ENCODE measurements at regions not wholly inside any gene's neighbourhood (a gene's known extent, or its start where the extent isn't known, plus 50 kb on each side); places are given as distances from the start of the nearest gene placed in this dataset.
A peak's percentile ranks its signal among the peaks of the same experiment; 100 is the strongest.
"Not testable (repeated sequence)": the region's sequence is repeated elsewhere in the genome, so short reads cannot be mapped to it uniquely, and the experiment has no call there.

GRCh38 chr5:85428426-85428934 lies 1043.8 kb upstream of the EDIL3 start:
- DNase-seq, result no peak

DNA sequence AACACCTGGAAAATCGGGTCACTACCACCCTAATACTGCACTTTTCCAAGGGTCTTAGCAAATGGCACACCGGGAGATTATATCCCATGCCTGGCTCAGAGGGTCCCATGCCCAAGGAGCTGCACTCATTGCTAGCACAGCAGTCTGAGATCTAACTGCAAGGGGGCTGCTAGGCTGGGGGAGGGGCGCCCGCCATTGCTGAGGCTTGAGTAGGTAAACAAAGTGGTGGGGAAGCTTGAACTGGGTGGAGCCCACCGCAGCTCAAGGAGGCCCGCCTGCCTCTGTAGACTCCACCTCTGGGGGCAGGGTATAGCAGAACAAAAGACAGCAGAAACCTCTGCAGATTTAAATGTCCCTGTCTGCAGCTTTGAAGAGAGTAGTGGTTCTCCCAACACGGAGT lies 1047.0 kb upstream of the EDIL3 start:
- DNase-seq, result not testable (repeated sequence)

GRCh38 chr5:85441156-85441555 lies 1056.5 kb upstream of the EDIL3 start:
- DNase-seq, result no peak

DNA sequence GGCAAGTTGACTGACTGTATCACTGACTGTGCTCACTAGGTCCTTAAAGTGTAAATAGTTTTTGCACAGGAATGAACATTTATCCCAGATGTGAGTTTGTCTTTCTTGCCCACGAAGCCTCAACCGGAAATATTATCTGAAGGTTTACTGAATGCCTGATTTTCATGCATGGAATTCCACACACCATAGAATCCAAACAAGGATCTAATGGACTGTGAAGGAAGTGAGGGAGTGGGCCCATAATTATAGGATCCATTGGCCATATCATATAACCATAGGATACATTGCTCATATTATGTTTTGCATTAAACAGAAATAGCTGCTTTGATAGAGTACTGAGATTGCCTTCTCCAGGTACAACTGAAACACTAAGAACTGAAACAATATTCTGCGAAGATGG lies 1057.2 kb upstream of the EDIL3 start:
- DNase-seq, result no peak

DNA sequence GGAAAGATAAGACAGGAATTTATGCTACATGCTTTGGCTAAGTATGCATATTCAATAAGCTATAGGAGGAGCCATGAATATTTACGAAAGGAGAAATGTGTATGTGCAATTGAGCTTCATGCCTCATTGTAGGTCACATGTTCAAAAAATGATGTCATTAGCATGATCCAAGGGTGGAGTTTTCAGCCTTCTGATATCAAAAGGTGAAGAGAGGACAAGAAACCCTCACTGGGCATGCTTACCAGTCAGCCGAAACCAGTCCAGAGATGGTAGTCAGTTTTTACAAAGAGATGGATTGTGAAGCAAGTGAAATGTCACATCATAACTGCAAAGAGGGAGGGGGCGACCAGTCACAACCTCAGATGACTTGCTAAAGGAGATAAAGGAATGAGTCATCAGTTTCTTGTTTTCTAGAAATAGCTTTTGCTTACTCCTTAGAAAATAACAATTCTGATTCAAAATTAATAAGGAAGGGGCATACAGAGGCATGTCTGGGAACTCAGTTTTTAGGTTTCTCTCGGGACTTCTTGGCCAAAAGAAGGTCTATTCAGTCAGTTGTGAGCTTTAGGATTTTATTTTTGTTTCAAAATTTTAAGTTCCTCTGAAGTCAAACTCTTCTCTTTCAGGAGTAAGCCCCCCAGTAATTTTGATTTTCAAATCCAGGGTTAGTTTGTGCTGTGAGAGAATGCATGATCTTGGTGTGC lies 1067.8 kb upstream of the EDIL3 start:
- no peak for DNase-seq

- no peak for DNase-seq
Observed at GRCh38 chr5:85453026-85453349, 1068.3 kb upstream of the EDIL3 start.

GRCh38 chr5:85458319-85458718 lies 1073.6 kb upstream of the EDIL3 start:
- no peak for DNase-seq

DNA sequence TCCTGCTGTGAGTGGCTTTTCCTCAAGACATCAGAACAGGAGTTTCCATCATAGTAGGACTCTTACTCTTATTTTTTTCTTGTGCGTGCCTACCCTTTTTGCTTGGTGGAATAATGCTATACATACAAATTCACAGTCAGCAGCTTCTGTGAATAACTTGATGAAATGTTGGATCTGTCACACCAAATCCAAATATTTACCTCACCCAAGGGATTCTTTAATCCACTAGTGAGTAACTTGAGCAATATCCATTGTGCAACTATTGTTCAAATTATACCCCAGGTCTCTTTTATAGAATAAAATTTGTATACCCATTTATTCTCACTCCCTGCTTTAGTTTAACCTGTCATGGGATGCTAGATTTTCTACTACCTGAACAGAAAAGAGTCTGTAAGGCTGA lies 1078.3 kb upstream of the EDIL3 start:
- DNase-seq, result no peak

DNA sequence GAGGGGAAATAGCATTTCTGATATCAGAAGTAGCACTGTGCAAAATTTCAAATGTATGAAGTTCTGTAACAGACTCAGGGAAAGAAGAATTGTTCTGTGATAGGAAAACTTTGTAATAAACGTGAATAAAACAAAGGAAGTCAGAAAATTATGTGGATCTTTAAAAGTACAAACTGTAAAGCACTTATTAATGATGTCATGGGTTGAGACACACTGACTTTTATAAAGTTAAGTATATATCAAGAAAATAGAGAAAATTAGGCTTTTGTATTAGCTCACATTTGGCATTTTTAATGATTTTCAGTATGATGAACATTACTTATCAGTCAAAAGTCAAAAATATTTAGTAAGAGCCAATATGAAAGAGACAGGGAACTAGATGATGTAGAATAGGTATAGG lies 1081.7 kb upstream of the EDIL3 start:
- no peak for DNase-seq

DNA sequence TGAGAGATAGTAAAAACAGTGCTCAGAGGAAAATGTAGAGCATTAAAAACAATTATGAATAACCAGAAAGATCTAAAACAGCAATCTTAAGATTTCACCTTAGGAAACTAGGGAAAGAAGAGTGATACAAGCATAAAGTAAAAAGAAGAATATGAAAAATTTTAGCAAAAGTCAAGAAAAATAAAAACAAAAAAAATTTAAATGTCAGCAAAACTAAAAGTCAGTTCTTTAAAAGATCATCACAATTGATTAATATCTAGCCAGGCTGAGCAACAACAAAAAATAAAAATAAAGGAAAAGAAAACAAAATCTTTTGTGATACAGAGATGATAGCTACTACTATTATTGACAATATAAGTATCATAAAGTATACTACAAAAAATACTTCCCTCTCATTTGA lies 1088.1 kb upstream of the EDIL3 start:
- no peak for DNase-seq

DNA sequence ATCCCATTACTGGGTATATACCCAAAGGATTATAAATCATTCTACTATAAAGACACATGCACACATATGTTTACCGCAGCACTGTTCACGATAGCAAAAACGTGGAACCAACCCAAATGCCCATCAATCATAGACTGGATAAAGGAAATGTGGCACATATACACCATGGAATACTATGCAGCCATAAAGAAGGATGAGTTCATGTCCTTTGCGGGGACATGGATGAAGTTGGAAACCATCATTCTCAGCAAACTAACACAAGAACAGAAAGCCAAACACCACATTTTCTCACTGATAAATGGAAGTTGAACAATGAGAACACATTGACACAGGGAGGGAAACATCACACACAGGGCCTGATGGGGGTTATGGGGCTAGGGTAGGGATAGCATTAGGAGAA lies 1090.5 kb upstream of the EDIL3 start:
- not testable (repeated sequence) for DNase-seq

- no peak for DNase-seq
Observed at GRCh38 chr5:85476617-85477016, 1091.9 kb upstream of the EDIL3 start.

GRCh38 chr5:85479849-85480248 lies 1095.2 kb upstream of the EDIL3 start:
- no peak for DNase-seq

DNA sequence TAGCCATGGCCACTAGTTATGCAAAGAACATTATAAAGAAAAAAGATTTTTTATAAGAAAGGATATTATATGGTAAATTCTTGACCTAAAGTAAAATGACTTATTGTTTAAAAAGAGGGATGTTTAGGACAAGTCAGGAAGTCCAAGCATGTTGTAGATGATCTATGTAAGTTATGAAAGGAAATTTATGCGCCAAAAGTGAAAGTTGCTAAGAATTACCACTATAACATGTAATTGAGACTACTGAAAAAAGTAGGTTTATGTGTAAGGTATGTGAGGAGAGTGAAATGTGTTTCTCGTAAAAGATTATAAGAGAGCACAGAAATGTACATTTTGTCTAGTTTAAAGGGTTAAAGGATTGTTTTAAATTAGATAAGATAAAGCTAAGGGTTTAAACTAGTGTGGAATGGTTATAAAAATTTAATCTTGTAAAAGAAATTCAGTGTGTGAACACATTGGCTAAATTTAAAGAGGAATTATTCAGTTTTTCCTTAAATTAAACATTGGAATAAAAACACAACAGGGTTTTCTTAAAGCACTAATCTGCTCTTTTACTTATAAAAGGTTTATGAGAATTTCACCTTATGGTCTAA lies 1100.4 kb upstream of the EDIL3 start:
- no peak for DNase-seq

- no peak for DNase-seq
Observed at GRCh38 chr5:85488295-85488694, 1103.6 kb upstream of the EDIL3 start.

DNA sequence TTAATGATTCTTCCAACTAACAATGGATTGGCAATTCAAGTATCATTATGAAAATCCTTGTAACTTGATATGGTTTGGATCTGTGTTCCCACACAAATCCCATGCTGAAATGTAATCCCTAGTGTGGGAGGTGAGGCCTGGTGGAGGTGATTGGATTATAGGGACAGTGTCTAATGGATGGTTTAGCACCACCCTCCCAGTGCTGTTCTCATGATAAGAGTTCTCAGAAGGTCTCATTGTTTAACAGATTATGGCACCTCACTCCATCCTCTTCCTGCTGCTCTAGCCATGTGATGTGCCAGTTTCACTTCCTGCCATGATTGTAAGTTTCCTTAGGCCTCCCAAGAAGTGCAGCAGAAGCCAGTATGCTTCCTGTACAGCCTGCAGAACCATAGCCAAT lies 1116.2 kb upstream of the EDIL3 start:
- no peak for DNase-seq

- no peak for DNase-seq
Observed at GRCh38 chr5:85512896-85513295, 1104.8 kb upstream of the COX7C start.

DNA sequence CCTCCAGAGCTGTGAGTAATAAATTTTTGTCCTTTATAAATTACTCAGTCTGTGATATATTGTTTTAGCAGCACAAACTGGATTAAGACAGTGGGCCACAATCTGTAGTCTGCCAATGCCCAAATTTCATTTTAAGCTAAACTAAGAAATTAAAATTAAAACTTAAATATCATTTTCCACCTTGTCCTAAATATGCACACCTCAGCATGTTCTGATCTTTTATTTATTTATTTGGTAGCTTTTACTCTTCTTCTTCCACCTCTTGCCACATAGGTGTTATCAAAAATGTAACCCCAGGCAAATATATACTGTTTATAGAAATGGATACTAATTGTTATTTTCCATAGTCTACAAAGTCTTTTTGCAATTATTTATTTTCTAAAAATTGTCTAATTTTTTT lies 1102.2 kb upstream of the COX7C start:
- no peak for DNase-seq

GRCh38 chr5:85517386-85517785 lies 1100.4 kb upstream of the COX7C start:
- no peak for DNase-seq

DNA sequence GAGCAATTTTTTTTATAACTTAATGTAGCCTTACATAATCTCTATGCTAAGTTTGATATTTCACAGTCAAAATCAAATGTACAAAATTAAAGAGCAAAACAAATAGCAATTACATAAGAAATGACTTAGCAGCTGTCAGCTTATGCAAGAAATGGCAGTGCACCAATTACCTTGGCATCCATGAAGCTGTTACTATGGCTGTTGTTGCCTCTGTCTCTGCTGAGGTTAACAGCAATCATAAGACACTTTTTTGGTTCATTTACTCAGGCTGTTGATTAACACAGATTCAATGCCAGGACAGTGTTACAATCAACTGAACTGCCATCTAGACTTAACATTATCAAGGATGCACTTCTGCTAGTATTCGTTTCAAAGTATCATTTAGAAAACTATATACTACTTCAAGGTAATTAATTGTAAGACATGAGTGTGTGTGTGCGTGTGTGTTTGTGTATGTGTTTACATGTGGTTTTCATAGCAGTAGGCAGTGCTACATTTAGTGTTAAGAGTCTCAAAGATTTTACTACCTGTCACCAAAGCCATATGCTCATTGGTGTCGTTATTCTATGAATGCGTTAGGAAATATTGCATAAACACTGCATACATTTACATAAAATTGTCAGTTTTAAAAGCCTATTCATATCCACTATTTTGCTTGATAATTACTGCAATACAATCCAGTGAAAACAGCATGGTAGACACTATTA lies 1084.2 kb upstream of the COX7C start:
- no peak for DNase-seq

DNA sequence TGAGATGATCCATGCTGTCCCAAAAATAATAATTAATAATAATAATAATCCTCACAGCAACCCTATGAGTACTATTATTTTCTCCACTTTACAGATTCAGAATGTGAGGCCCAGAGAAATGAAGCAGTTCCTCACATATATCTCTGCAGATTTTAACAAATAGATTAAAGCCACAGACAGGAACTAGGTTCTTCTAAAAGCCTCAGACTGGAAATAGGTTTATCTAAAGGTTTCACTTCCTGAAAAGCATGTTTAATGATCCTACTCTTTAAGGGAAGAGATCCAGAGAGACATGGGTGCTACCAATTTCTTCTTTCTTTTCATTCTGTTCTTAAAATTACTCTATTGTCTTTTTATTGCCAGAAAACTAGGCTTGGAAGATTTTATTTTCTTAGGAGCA lies 1079.4 kb upstream of the COX7C start:
- no peak for DNase-seq

DNA sequence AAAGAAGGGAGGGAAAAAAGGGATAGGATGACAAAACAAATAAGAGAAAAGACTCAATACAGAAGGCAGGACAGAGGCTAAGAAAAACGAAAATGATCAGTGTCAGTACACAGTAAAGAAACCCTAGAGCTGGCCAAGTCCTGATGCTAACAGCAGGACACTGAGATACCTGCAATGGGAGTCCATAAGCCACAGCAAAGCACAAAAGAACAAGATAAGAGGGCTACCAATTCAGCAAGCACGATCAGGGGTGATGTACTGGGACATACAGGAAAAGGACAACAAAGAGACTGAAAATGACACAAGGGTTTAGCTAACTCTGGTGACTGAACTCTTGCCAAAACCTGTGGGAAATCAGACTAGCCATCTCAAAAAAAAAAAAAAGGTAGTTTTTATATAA lies 1072.6 kb upstream of the COX7C start:
- DNase-seq, result peak; percentile 4

DNA sequence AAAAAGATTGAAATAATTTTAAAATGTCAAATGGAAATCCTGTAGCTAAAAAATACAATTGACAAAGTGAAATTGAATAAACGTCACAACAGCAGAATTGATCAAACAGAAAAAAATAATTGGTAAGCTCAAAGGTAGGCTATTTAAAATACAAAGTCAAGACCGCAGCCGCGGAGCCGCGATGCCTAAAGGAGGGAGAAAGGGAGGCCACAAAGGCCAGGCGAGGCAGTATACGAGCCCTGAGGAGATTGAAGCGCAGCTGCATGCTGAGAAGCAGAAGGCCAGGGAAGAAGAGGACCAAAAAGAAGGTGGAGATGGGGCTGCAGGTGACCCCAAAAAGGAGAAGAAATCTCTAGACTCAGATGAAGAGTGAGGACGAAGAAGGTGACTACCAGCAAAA lies 1068.5 kb upstream of the COX7C start:
- DNase-seq, result no peak

DNA sequence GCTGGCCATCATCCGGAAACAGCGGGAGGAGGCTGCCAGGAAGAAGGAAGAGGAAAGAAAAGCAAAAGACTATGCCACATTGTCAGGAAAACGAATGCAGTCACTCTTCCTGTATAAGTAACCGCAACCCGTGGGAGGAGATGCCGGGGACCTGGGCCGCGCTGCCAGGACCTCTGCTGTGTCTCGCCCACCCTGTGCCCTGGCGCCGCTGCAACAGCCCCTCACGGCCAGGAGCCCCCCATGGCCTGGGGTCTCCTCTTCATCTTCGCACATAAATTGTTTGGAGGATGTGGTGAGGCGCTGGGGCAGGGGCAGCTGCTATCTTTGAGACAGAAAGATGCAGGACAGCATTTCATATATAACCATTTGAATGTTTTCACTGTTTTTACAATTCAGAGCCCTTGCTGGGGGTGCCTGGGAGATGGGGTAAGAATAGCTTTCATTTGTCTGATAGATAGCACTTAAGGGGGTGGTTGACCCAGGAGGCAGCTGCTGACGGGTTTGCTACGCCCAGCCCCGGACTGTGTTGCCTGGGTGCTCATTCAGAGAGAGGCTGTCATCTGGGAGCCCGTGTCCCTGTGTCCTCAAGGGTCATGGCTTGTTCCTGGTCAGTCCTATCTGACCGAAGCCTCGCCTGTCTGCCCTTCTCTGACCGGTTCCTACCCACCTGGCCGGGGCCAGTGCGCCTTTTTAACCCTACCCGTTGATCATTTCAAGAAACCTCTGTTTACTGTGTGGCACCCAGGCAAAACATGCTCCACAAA lies 1067.7 kb upstream of the COX7C start:
- no peak for DNase-seq

Data from NCI-H146 (cell line).